Upper lobe of right lung (tissue), 1 donor: ENCODE measurements at regions not wholly inside any gene's neighbourhood (a gene's known extent, or its start where the extent isn't known, plus 50 kb on each side); places are given as distances from the start of the nearest gene placed in this dataset.
A peak's percentile ranks its signal among the peaks of the same experiment; 100 is the strongest.

Source experiments
- ATAC-seq: fragments of 200-7000 bp; cut with Tn5 transposase; one replicate; pipeline ENCODE4 v1.9.1; 2020; ENCODE audit warnings: mild to moderate bottlenecking, moderate library complexity
- DNase-seq: peaks from one replicate; pipeline ENCODE4 v3.0.0-alpha.2; 2020
- H3K27ac ChIP-seq: fragments of 200-600 bp; one replicate; pipeline ENCODE4 v1.8.0; 2022
- H3K27me3 ChIP-seq: fragments of 200-600 bp; one replicate; pipeline ENCODE4 v1.8.0; 2022; ENCODE audit warnings: mild to moderate bottlenecking
- H3K36me3 ChIP-seq: fragments of 200-600 bp; one replicate; pipeline ENCODE4 v1.8.0; 2022
- H3K4me1 ChIP-seq: fragments of 200-600 bp; one replicate; pipeline ENCODE4 v1.8.0; 2022
- H3K4me3 ChIP-seq: fragments of 200-600 bp; one replicate; pipeline ENCODE4 v1.8.0; 2022; ENCODE audit warnings: mild to moderate bottlenecking
- H3K9me3 ChIP-seq: fragments of 200-600 bp; one replicate; pipeline ENCODE4 v1.8.0; 2022
- CTCF ChIP-seq: fragments of 200-600 bp; IDR thresholded peaks from one replicate; pipeline ENCODE4 v1.8.0; 2022; ENCODE audit warnings: antibody characterized with exemption
- intact Hi-C: fragments of 100-400 bp; cut with DNase I; formaldehyde crosslinking; loops from one replicate; pipeline ENCODE4 v1.11.0; 2022
- donor health status: DM: no; HTN: yes; CAD: no; lungs with severe emphysema.

DNA sequence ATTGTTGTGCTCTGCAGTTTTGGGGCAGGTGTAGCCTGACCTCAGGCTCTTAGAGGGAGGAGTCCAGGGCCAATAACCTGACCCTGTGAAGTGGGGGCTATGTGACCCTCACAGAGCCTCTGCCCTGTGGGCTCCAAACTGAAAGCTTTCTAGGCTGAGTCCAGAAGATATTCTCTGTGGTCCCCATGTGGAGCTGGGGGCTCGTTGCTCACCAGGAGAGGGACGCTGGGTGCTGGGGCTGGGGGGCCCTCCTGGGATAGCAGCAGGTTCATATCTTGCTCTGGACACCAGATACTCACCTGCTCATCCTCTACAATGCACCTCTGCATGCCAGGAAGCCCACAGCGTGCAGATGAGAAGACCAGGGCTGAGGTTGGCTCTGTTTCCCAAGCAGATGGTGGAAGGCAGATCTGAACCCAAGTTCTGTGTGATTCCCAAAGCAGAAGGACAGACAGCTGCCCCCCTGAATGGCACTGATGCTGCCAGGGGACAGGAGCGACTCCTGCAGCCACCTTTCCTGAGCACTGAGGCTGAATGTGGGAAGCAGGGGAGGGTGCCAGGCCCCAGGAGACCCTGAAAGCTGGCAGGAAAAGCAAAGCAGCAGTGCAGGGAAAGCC, 1022.0 kb downstream of the TBC1D22A start:
- H3K36me3 ChIP-seq, result no peaks in the 10 kb centered on the region
- no peak overlapping the region for H3K27ac ChIP-seq
- no peaks in the 10 kb centered on the region for H3K4me1 ChIP-seq
- H3K4me3 ChIP-seq, result no peak overlapping the region
- TF ChIP-seq CTCF, result no peak
- DNase-seq (no peak), ATAC-seq (no peak)
- no peaks in the 10 kb centered on the region for H3K9me3 ChIP-seq
- H3K27me3 ChIP-seq, result peaks cover 5% of the 10 kb centered on the region
- intact Hi-C loops, result no loop called here

DNA sequence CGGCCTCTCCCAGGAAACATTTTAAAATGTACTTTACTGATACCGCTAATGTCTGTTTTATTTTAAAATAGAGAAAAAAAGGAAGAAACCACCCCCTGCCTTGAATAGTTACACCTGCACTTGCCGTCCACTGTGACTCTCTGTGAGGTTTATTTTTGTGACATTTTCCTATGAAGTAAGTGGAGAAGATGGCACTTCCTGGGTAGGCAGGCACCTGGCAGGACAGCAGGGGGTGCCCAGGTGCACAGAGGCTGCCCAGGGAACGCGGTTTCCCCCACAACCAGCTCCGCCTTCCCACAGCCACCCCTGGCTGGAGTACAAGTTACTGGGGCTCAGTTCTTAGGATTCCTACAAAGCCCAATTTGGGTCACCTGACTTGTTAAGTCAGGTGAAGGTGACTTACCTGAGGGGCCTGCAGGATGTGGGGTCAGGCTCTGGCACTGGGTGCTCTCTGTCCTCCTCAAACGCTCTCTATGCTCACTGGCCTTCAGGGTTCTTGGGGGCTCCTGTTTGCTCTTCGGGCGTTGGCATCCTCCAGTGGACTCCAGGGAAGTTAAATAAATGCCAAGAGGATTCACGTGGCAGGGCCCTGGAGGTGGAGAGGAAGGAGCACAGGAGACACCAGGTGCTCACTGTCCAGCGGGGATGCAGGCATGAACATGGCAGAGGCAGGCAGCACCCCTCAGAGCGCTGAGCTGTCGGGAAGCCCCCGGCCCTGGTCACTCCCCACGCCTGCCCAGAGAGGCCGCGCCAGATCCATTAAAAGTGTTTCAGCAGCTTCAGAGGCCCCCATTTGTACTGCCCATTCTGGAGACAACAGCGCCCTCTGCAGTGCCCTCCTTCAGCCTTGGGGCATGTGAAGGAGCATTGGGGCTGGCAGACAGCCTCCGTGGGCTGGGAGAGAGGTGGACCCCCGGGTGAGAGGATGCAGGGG, 1021.2 kb downstream of the TBC1D22A start:
- H3K4me1 ChIP-seq, result no peaks in the 10 kb centered on the region
- intact Hi-C loops, result no loop called here
- DNase-seq, result no peak
- TF ChIP-seq CTCF, result no peak
- H3K36me3 ChIP-seq, result no peaks in the 10 kb centered on the region
- peaks cover 5% of the 10 kb centered on the region for H3K27me3 ChIP-seq
- no peak overlapping the region for H3K4me3 ChIP-seq
- no peaks in the 10 kb centered on the region for H3K9me3 ChIP-seq
- no peak overlapping the region for H3K27ac ChIP-seq
- no peak for ATAC-seq

DNA sequence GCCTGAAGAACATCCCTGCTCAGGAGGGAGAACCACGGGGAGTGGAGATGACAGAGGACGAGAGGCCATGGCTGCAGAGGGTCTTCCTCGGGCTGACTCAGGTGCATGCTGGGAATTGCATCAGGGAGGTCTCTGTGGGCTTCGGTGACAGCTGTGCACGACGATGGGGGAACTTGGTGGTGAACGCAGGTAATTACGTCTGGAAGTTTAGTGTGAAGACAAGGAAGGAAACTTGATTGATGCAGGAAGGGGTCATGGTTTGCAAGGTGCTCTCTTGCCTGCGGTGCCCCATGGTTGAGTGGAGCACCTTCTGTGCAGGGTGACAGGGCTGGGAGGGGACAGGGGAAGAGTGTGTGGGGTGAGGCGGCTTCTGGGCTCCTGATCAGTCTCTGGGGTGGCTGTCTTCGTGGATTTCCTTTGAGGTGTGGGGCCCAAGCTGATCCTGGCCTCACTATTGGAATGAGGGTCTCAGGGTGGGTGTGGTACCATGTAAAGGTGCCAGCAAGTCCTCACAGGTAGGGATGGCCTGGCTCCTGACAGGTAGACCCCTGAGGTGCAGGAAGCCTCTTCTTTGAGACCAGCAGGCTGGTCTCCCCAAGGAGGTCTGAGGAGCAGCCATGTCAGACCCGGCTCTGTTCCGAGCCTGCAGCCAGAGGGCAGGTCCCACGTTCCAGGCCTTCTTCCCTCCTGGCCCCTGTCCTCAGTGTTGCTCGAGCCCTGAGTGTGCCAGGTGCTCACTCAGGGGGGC, 1020.1 kb downstream of the TBC1D22A start:
- no peak for TF ChIP-seq CTCF
- intact Hi-C loops, result no loop called here
- no peaks in the 10 kb centered on the region for H3K9me3 ChIP-seq
- no peaks in the 10 kb centered on the region for H3K36me3 ChIP-seq
- no peak overlapping the region for H3K4me3 ChIP-seq
- ATAC-seq, result no peak
- no peak for DNase-seq
- no peaks in the 10 kb centered on the region for H3K4me1 ChIP-seq
- H3K27me3 ChIP-seq, result peaks cover 5% of the 10 kb centered on the region
- no peak overlapping the region for H3K27ac ChIP-seq

- DNase-seq (no peak), ATAC-seq (peak; percentile 12)
- H3K9me3 ChIP-seq, result no peaks in the 10 kb centered on the region
- no peaks in the 10 kb centered on the region for H3K4me1 ChIP-seq
- no peak overlapping the region for H3K4me3 ChIP-seq
- H3K27ac ChIP-seq, result no peak overlapping the region
- peaks cover 5% of the 10 kb centered on the region for H3K27me3 ChIP-seq
- no peaks in the 10 kb centered on the region for H3K36me3 ChIP-seq
- intact Hi-C loops, result no loop called here
- no peak for TF ChIP-seq CTCF
Measured at GRCh38 chr22:47781427-47782111, 1019.1 kb downstream of the TBC1D22A start.

DNA sequence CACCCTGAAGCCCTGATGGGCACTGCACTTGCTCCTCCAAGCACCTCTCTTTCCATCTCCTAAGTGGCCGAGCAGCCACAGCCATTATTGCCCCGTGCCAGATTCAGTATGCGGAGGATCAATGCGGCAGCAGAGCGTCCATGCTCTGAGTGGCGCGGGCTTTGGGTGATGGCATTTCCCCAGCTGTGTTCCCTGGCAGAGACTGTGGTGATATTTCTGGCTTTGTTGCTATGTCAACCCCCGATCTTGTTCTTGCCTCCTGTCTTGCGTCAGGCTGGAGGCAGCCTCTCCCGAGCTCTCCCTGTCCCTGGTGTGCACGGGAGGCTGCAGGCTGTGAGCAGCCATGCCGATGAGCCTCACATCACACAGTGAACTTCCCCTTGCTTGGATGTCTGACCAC, 1018.6 kb downstream of the TBC1D22A start:
- Histone ChIP-seq H3K4me3 (no peak overlapping the region), H3K4me1 (no peaks in the 10 kb centered on the region), H3K27ac (no peak overlapping the region), H3K9me3 (no peaks in the 10 kb centered on the region), H3K27me3 (peaks cover 5% of the 10 kb centered on the region), H3K36me3 (no peaks in the 10 kb centered on the region)
- DNase-seq (no peak), ATAC-seq (no peak)
- TF ChIP-seq CTCF, result no peak
- intact Hi-C loops, result no loop called here
